Epithelial cell of esophagus (primary cell): ENCODE measurements at regions not wholly inside any gene's neighbourhood (a gene's known extent, or its start where the extent isn't known, plus 50 kb on each side); places are given as distances from the start of the nearest gene placed in this dataset.

Experiments
- DNase-seq: peaks from one replicate; pipeline ENCODE4 v3.0.0; 2010; ENCODE audit warnings: low read depth
- H3K4me3 ChIP-seq: 2 replicates; pipeline ENCODE4 v1.5.1; 2011; ENCODE audit warnings: mild to moderate bottlenecking, low read length, control low read depth
- CTCF ChIP-seq: IDR thresholded peaks from 2 replicates; pipeline ENCODE4 v1.5.1; 2011; ENCODE audit warnings: low read depth, mild to moderate bottlenecking, low read length, control low read depth, inconsistent platforms; ENCODE audit not compliant: insufficient read depth; ENCODE audit errors: missing control alignments

DNA sequence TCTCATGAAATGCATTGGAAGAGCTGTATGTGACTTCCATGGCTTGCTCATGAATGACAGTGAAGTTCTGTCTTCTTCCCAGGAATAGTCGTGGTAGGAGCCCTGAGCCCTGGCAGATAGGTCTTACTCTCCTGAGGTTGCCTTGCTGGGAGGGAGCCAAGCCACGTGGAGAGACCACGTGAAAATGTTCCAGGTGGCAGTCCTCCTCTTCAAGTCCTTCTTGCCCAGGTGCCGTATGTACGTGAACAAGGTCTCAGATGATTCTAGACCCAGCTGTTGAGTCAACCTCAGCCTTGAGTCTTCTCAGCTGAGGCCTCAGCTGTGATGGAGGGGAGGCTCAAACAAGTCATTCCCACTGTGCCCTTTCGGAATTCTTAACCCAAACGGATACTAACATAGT lies 192.4 kb upstream of the PRDM1 start:
- H3K4me3 ChIP-seq, result no peak overlapping the region
- DNase-seq, result no peak
- no peak for TF ChIP-seq CTCF

GRCh38 chr6:105892577-105893262 lies 193.4 kb upstream of the PRDM1 start:
- DNase-seq, result no peak
- no peak for TF ChIP-seq CTCF

GRCh38 chr6:105890521-105891244 lies 195.5 kb upstream of the PRDM1 start:
- no peak overlapping the region for H3K4me3 ChIP-seq
- DNase-seq, result peak; percentile 76
- no peak for TF ChIP-seq CTCF

More at GRCh38 chr6:105892577-105893262, 193.4 kb upstream of the PRDM1 start:
- H3K4me3 ChIP-seq, result no peak overlapping the region

DNA sequence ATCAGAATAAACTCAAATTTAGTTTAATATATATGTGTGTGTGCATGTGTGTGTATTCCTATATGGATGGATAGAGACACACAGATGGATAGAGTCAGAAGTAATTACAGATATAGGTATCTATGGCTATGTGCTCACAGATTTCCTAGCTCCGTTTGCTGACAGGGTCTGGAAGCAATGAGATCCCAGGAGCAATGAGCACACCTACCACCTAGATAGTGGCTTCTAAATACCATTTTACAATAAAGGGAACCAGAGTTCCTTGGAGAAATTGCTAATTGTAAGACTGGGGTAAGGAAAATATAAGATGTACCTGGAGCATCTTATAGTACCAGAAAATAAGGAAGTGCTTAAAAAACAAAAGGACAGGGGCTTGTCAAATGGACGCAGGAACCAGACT lies 196.2 kb upstream of the PRDM1 start:
- no peak for TF ChIP-seq CTCF
- no peak for DNase-seq
- H3K4me3 ChIP-seq, result no peak overlapping the region

GRCh38 chr6:105886814-105887544 lies 199.2 kb upstream of the PRDM1 start:
- no peak for DNase-seq
- TF ChIP-seq CTCF, result no peak
- H3K4me3 ChIP-seq, result no peak overlapping the region

- TF ChIP-seq CTCF, result no peak
- H3K4me3 ChIP-seq, result no peak overlapping the region
- no peak for DNase-seq
These were observed 199.9 kb upstream of the PRDM1 start for GRCh38 chr6:105886066-105886813.
